ENCODE measurements at regions not wholly inside any gene's neighbourhood (a gene's known extent, or its start where the extent isn't known, plus 50 kb on each side); places are given as distances from the start of the nearest gene placed in this dataset.

DNA sequence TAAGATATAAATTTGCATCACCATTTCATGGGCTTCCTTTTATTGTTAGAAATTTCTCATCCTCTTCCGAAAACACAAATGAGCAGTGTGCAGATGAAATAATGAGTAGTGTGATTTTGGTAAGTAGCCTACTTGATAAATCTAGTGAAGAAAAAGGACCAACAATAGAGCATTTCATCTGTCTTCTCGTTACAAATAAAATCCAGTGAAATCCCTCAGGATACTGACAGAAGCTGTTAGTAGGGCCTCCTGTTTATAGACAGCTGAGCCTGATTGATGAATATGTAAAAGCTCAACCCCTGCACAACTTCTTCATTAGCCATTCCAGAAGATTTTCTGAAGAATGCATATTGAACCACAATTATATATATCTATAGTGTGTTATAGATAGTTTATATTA is 363.7 kb upstream of the EPHA6 start:
- TF ChIP-seq, protein P1, sequence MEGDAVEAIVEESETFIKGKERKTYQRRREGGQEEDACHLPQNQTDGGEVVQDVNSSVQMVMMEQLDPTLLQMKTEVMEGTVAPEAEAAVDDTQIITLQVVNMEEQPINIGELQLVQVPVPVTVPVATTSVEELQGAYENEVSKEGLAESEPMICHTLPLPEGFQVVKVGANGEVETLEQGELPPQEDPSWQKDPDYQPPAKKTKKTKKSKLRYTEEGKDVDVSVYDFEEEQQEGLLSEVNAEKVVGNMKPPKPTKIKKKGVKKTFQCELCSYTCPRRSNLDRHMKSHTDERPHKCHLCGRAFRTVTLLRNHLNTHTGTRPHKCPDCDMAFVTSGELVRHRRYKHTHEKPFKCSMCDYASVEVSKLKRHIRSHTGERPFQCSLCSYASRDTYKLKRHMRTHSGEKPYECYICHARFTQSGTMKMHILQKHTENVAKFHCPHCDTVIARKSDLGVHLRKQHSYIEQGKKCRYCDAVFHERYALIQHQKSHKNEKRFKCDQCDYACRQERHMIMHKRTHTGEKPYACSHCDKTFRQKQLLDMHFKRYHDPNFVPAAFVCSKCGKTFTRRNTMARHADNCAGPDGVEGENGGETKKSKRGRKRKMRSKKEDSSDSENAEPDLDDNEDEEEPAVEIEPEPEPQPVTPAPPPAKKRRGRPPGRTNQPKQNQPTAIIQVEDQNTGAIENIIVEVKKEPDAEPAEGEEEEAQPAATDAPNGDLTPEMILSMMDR (IDR thresholded peaks at IDR 0.05; ENCODE audit: low read depth, low read length, missing input control) = no peak
- TF ChIP-seq, protein P2, sequence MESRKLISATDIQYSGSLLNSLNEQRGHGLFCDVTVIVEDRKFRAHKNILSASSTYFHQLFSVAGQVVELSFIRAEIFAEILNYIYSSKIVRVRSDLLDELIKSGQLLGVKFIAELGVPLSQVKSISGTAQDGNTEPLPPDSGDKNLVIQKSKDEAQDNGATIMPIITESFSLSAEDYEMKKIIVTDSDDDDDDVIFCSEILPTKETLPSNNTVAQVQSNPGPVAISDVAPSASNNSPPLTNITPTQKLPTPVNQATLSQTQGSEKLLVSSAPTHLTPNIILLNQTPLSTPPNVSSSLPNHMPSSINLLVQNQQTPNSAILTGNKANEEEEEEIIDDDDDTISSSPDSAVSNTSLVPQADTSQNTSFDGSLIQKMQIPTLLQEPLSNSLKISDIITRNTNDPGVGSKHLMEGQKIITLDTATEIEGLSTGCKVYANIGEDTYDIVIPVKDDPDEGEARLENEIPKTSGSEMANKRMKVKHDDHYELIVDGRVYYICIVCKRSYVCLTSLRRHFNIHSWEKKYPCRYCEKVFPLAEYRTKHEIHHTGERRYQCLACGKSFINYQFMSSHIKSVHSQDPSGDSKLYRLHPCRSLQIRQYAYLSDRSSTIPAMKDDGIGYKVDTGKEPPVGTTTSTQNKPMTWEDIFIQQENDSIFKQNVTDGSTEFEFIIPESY (IDR thresholded peaks at IDR 0.05) = no peak
- TF ChIP-seq, protein P3, sequence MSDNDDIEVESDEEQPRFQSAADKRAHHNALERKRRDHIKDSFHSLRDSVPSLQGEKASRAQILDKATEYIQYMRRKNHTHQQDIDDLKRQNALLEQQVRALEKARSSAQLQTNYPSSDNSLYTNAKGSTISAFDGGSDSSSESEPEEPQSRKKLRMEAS (IDR thresholded peaks at IDR 0.05) = no peak
- no peak for TF ChIP-seq YY1 (IDR thresholded peaks at IDR 0.05)
- no peak for TF ChIP-seq RAD21 (IDR thresholded peaks at IDR 0.05)
- no peak for TF ChIP-seq SP1 (IDR thresholded peaks at IDR 0.05)
- no peak for TF ChIP-seq TAF1 (conservative IDR thresholded peaks at IDR 0.05)
